Cardiac fibroblast (primary cell): ENCODE measurements at regions not wholly inside any gene's neighbourhood (a gene's known extent, or its start where the extent isn't known, plus 50 kb on each side); places are given as distances from the start of the nearest gene placed in this dataset.

Experiments
- DNase-seq, 2 donors: peaks; one replicate each; pipeline versions ENCODE4 v3.0.0 to v3.0.0-alpha.2; 2010; ENCODE audit warnings: low read depth in 2 of 2
- H3K4me3 ChIP-seq, 2 donors: replicated peaks in 1 of 2; 1 replicate in 1 of 2; 2 replicates in 1 of 2; pipeline ENCODE4 v1.5.1; 2011; ENCODE audit warnings: low read depth in 2 of 2, low read length in 2 of 2, mild to moderate bottlenecking in 2 of 2, moderate library complexity in 1 of 2
- CTCF ChIP-seq: IDR thresholded peaks from one replicate; pipeline ENCODE4 v1.5.1; 2011; ENCODE audit warnings: low read depth, mild to moderate bottlenecking, low read length, inconsistent platforms

- H3K4me3 ChIP-seq: no peak overlapping the region
- DNase-seq: peak; percentile 70 to 73
- no peak for TF ChIP-seq CTCF
These were observed 756.9 kb downstream of the FAT4 start for GRCh38 chr4:126071346-126072333.

- no peak overlapping the region for H3K4me3 ChIP-seq
- DNase-seq: no peak
- no peak for TF ChIP-seq CTCF
These were observed 766.6 kb downstream of the FAT4 start for GRCh38 chr4:126081336-126081735.

GRCh38 chr4:126086041-126086440, 771.3 kb downstream of the FAT4 start:
- TF ChIP-seq CTCF: no peak
- H3K4me3 ChIP-seq: no peak overlapping the region
- no peak for DNase-seq

- no peak overlapping the region for H3K4me3 ChIP-seq
- no peak for TF ChIP-seq CTCF
- DNase-seq: no peak
These were observed 772.3 kb downstream of the FAT4 start for GRCh38 chr4:126087101-126087500.

GRCh38 chr4:126097155-126097799, 782.5 kb downstream of the FAT4 start:
- no peak for DNase-seq
- H3K4me3 ChIP-seq: no peak overlapping the region
- TF ChIP-seq CTCF: no peak

GRCh38 chr4:126106658-126107057, 791.9 kb downstream of the FAT4 start:
- peak in 1 of 2 donors; percentile 3 for DNase-seq
- no peak overlapping the region for H3K4me3 ChIP-seq
- no peak for TF ChIP-seq CTCF
